ENCODE measurements at regions not wholly inside any gene's neighbourhood (a gene's known extent, or its start where the extent isn't known, plus 50 kb on each side); places are given as distances from the start of the nearest gene placed in this dataset.
"Not testable (repeated sequence)": the region's sequence is repeated elsewhere in the genome, so short reads cannot be mapped to it uniquely, and the experiment has no call there.

DNA sequence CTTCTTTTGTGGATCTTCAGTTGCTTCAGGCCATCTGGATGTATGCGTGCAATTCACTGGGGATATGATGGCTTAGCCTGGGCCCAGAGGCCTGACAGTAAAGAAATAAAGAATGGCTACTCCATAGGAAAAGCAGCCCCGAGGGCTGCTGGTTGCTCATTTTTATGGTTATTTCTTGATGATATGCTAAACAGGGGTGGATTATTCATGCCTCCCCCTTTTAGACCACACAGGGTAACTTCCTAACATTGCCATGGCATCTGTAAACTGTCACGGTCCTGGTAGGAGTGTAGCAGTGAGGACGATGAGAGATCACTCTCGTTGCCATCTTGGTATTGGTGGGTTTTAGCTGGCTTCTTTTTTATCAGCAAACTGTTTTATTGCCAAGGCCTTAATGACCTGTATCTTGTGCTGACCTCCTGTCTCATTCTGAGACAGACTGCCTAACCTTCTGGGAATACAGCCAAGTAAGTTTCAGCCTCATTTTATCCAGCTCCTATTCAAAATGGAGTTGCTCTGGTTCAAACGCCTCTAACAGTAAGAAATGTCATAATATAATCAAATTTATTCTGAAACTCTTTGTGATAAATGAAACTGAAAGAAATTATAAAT lies 60.5 kb downstream of the DSEL start:
- no peak for DNase-seq

DNA sequence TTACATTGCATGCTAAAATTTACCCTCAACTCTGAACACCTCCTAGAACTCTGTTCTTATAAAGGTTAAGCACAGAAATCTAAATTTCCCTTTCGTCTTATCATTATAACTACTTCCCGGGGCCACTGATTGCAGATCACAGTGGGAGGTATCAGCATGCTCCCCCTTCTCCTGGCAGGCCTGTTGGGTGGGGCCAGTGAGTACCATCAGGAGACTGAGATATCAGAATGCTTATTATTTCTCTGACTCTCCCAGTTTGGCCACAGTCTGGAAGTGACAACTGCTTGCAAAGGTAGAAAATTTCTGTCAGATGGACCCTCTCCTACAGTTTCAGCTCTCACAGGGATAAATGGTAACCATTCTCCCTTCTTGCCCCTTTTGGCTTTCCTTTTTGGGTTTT lies 62.6 kb downstream of the DSEL start:
- DNase-seq: no peak

DNA sequence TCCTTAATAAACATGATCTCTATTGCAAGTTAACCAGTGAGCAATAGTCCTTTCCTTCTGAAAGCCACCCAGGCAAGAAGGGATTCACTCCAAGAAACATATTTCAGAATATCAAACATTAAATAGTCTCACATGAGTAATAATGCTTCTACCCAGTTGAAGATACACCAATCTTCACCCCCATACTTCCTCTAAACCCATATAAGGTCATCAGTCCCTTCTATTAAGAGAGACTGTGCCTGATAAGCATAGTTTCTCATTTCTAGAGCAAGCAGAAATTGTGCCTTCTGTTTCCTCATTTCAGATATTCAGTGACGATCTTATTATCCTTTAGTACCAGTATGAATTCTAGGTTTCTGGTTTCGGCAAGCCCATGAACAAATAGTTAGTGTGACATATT lies 64.6 kb downstream of the DSEL start:
- DNase-seq: no peak

DNA sequence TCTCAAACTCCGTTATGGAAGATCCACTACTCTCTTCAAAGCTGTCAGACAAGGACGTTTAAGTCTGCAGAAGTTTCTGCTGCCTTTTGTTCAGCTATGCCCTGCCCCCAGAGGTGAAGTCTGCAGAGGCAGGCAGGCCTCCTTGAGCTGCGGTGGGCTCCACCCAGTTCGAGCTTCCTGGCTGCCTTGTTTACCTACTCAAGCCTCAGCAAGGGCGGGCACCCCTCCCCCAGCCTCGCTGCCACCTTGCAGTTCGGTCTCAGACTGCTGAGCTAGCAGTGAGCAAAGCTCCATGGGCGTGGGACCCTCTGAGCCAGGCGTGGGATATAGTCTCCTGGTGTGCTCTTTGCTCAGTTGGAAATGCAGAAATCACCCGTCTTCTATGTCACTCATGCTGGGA lies 65.4 kb downstream of the DSEL start:
- not testable (repeated sequence) for DNase-seq

DNA sequence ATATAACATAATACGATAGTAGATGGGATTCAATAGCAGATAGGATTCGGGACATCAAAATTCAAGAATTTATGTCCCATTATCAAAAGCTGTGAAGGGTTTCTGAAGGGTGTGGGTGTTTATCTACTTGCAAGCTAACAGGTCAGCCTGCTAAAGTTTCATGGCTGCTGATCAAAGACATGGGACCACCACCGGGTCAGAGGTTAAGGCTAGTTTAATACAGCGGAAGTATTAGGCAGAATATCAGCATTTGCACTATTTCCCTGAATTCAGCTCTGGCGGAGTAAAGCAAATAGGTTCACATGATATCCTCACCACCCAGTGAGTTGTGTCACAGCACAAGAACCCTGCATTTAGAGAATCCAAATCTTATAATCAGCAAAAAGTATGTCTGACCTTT lies 82.5 kb downstream of the DSEL start:
- no peak for DNase-seq

DNA sequence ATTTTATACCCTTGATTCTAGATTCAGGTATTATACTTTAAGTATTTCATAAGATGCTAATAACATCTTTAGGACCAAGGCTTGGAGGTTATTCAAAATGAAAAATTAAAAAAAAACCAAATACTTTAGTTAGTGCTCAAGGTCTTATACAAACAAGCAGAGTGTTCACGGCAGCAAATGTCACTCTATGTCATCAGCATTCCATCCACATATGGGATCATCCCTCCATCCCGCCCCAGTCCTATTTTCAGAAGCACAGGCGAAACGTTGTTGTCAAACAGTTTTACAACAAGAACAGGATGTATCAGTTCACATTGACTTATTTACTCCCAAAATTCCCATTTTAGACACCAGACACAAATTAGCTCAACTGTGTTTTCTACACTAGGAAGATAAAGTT lies 83.7 kb downstream of the DSEL start:
- DNase-seq: no peak

DNA sequence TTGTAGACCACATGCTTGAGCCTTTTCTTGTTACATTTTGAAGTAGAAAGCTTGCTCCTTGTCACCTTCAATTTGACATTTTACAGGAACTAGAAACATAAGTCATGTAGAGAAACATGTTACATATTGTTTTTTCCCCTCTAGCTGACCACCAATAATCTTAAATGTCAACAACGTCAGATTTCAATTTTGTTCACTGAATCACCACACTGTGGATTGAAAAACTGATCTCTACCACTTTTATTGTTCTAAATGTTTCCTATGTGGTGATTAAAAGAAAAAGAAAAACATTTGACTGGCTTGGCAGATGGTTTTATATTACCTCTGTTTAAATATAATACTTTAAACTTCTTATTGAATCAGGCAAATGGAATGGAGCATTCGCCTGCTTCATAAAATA lies 87.7 kb downstream of the DSEL start:
- DNase-seq: no peak

DNA sequence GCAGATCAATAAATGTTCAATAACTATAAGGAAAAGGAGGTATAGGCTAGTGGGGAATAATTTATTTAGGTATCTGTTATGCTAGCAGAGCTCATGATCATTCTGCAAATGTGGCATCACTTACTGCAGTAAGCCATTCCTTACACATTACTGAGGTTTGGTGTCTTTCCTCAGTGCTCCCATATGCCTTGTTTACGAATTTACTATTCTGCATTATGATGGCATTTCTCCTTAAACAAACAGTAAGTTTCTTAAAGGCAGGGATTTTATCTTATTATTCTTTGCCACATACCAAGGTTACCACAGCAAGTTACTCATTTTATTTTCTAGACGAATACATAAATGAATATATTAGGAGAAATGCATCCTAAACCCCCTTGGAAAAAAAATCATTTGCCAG lies 88.4 kb downstream of the DSEL start:
- DNase-seq: no peak

DNA sequence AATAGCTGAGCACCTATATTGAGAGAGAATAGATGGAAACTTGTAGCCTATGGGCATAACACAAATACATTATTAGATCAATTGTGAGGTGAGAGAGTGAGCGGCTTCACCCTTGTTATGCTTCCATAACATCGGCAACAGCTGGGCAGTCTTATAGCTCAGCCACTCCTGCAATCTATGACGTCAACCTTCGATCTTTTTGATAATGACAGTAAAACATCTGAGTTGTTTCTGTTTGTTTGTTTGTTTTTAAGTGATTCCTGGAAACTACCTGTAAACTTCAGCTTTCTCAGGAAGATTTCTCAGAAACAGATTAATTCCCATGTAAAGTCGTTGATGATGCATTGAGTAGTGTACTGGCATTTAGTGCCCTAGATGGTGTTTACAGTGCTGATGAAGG lies 90.0 kb downstream of the DSEL start:
- DNase-seq: no peak

DNA sequence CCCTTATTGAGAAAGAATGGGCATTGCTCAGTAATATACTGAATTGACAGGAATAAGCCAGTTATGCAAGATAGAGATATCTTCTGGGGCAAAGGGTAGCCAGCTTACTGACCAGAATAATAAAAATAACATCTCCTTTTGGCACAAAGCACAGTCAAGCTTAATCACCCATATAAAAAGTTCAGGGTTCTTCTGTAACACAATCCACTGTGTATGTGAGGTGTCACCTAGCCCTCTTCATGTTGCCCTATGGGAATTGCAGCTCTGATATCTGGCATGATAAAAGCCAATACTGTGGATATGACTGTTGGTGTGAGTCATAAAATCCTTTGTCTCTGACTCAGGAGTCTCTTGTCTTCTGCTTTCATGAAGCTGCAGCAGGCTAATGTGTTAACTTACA lies 90.8 kb downstream of the DSEL start:
- no peak for DNase-seq

DNA sequence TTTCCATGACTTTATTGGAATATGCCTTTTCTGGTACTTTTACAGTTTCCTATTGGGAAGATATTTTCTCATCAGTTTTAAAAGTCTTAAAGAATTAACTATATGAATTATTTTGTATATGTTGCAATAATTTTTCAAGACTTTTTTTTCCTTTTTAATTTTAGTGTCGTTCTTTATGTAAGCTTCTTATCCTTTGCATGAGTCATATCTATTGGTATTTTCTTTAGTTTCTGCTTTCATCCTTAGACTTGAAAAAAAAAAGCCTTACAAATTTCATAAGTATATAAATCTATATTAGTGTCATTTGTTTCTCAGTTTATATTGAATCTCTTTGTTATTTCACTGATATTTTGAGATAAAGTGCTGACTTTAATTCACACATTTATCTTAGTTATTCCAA lies 94.9 kb downstream of the DSEL start:
- DNase-seq: no peak

DNA sequence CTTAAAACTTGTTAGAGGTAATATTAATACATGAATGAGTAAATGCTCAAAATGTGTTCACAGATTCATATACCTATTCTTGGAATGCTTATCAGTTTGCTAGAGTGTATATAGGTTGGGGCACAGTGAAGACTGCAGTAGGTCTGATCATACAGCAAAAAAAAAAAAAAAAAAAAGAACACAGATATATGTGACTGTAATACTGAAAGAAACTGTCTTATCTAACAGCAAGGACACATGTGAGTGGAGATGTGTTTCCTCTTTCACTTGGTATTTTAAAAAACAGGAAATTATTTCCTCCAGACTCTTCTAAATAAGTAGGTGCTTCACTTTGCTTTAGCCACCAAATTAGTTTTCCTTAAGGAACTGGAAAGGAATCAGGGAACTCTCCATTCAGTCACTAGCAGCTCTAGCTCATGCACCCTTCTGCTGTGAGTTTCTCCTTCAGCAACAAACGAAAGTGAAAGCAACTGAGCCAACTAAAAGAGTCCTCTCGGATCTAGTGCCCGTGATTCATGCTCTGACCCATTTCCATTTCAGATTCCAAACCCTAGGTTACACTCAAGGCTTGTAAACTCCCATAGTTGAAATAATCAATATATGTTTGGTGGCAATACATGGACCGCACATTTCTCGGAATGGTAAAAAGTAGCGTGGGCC lies 98.5 kb downstream of the DSEL start:
- DNase-seq: no peak

DNA sequence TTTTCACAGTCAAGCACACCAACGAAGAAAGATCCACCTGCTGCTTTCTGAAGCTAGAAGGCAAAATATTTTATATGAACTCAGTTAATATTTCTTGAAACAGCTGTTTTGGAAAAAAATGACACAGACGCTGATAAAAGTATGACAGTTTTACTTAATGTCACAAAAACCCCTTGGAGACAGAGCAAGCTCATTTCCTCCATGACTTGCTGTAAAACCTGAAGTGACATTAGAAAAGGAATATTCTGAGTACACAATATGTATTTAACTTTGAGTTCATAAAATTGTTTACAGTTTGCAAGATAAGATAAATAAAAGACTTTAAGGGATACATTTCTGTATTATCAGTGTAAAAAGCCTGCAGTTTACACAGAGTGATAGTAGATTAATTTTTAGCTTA lies 105.4 kb downstream of the DSEL start:
- no peak for DNase-seq

DNA sequence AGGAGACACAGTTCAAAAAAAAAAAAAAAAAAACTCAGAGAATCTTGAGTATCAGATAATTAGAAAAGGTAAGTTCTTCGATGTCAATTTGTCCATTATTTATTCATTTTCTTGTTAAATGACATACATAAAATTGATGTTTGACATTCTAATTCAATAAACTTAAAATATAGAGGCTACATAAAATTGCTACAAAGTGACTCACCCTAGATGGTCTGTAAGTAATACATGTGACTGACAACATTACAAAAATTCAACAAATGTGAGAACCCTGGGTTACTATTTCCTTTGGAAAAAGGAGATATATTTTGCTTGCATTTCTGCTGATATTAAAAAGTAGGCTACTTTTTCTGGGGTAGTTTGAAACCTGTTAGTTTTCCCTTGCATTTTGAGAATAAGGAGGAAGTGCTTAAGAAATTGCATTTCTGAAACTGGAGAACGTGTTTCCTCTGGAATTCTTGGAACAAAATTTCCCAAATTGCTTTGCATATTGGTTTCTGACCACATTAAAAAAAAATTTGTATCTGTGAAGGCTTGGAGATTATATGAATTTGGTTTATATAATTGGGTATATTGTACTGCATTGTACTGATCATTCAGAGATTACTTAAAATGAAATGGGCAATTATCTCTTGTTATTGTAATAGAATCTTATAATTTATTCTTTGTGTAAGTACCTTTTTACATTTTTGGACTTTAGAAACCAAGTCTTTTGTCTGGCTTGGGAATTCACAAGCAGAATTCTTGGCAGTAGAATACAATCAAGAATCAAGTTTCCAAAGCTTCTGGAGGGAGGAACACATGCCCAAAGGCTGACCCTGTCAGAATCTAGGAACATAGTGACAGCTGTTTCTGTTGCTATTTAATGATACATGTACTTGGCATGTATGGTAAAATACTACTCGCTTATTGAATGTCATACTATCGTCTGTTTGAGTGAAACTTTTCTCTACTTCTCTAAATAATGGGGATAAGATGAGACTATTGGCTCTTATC lies 106.1 kb downstream of the DSEL start:
- DNase-seq: no peak

DNA sequence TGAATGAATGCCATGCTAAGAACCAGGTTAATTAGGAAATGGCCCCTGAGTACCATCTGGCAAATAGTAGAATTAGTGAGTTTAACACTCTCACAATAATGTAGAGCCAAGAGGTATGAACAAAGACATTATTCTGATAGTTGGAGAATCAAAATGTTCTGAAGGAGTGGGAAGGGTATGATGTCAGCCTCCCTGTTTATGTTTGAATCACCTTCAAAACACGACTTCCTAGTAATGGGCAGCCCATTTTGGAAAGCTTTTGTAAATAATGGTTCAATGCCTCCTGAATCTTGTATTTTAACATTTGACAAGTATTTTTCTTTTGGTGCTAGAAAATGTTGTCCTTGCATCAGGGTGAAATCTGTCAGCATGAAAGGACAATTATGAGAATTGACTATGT lies 108.3 kb downstream of the DSEL start:
- no peak for DNase-seq

DNA sequence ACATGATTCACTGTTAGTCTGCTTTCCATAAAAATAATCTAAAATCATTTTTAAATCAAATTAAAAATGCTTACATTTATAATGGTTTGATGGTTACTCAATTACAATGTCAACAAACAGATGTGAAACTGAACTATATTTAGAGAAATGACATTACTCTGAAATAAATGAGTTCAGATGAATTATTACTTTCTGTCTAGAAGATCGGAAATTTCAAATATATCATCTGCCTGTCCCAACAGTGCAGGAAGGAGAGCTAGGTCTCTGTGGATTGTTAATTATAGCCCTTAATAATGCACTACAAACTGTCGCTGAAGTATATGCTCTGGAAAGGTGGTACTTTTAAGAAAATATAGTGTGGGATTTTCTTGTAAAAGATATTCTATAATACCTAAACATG lies 109.8 kb downstream of the DSEL start:
- no peak for DNase-seq

DNA sequence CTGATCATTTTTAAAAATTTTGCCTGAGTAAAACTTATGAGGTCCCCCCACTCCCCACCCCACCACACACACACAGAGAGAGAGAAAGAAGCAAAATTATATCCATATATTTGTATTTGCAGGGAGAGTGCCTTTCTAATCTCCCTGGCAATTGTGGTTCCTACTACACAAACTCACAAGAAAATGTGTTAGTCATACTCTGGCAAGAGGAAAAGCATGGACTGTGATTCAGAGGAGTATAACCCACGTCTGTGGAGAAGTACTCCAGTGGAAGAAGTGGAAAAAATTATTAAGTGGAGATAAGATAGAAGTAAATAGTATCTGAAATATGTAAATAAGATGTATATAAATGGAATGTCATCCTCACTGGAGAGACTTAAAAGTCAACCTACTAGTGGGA lies 114.0 kb downstream of the DSEL start:
- no peak for DNase-seq

DNA sequence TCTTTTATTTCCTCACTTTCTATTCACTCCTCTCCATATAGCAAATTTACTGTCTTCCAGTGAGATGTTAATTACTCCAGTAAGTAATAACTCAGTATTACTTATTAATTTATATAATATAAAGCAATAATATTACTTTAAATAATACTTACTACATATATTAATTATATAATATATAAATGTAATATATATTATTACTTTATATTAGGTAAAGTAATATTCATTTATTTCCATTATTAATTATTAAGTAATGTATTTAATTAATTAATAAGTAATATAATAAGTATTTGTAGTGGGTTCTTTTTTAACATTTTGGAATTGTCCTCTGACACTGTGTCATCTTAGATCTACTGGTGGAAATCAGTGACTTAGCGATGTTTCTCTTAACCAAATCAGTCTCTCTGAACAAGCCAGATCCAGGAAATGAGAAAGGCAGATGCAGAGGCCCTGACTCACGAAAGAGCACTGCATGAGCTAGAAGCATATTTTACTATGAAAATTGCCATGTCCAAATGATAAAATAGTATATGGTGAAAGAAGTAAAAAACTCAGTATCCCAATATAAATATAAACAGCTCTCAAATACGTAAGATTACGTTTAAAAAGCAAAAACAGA lies 115.9 kb downstream of the DSEL start:
- DNase-seq: no peak

DNA sequence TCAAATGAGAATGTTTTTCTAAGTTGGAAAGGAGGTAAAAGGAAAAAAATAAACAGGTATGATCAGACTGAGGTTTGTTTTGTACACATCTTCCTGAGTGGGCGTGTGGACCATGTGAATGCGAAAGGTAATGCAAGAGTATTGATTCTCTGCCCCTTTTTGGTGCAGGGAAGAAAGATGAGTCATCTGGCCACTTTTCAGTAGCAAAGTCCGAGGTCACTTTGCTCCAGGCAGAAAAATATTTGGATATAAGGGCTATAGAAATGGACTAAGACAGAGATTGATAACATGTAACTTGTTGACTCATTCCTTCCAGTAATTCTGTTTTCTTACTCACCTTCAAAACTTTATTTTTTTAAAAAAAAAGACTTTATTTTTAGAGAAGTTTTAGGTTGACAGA lies 130.5 kb downstream of the DSEL start:
- DNase-seq: no peak

DNA sequence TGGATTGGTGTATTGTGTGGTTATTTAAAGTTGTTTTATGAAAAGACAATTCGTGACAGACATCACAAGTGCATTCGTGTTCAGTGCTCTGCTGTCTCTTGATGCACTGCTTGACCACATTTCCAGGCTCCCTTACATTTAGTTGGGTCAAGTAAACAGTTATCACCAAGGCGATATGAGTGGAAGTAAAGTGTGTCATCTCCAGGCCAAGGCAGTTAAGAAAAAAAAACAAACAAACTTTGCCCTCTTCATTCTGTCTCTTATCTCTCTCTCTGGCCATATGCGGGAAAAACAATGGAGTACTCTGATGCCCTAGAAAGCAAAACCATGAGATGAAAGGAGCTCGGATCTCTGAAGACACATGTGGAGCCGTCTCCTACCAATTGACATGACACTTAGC lies 131.1 kb downstream of the DSEL start:
- no peak for DNase-seq

DNA sequence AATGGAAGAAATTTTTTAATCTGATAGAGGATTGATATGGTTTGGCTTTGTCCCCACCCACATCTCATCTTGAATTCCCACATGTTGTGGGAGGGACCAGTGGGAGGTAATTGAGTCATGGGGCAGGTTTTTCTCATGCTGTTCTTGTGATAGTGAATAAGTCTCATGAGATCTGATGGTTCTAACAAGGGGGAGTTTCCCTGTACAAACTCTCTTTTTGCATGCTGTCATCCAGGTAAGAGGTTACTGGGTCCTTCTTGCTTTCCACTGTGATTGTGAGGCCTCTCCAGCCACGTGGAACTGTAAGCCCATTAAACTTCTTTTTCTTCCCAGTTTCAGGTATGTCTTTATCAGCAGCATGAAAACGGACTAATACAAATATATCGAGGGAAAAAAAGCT lies 132.5 kb downstream of the DSEL start:
- not testable (repeated sequence) for DNase-seq

DNA sequence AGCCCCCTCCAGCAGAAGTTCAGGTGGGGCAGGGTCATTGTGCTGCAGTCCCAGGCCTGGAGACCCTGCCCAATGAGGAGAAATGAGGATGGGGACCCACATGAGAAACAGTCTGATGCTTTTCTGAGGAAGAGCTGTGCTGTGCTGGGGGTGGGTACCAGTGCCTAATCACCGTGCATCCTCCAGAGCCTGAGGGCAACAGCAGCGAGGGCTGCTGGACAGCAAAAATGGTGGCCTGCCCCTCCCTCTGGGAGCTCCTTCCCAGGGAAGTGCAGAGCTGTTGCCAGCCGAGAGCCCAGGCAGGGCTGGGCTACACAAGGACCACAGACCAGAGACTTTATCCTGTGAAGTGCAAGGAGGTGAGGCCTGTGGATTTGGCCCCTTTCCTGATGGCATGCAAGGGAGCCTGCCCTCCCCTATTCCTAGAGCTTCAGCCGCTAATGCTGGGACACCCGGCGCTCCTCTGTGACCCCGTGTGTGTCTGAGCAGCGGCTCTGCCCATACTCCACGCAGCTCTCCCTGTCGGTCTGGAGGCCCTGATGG lies 134.8 kb downstream of the DSEL start:
- DNase-seq: no peak

DNA sequence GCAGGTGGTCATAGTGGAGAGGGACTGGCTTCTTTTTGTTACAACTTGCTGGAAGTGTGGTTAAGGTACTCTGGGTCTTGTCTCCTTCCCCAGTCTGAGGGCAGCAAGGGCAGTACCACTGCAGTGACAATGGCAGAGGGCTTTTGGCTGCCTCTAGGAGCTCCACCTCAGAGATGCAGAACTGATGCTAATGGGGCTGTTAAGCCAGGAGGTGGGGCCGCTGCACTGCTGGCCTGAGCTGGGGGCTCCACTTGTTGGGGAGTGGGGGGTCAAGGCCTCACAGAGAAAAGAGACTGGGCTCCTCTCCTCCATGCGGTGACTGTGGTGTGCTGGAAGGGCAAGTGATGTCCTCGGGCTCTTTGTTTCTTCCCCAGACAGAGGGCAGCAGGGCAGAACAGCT lies 135.7 kb downstream of the DSEL start:
- no peak for DNase-seq
